ENCODE measurements at regions not wholly inside any gene's neighbourhood (a gene's known extent, or its start where the extent isn't known, plus 50 kb on each side); places are given as distances from the start of the nearest gene placed in this dataset.

DNA sequence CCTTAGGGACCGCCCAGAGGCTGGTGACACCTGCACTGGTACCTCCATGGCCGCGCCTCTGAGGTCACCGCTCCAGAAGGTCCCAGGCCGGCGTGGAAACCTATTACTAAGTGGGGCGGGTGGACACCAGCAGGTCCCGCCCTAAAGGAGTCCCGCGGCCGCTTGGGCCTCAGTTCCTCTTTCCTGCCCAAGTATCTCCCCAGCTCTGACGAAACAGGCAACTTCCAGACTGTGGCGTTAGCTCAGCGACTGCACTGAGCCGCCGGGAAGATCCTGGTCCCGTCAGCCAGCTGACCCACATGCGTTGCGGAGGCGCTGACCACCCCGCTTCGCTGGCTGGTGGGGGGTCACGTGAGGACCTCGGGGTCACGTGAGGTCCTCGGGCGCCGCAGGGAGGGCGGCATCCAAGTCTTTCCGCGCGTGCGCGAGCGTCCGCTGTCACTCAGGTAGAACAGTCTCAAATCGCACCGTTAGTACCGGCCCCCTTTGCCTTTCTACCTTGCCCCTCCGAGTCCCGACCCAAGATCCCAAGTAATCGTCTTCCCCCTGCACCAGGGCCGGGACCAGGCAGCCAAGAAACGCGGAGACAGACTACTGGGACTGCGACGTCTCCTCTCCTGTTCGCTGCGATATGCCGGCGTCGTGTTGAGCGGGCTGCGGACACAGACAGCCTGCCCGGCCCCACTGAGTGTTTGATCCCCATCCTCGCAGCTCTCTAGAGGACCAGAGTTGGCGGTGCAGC, 53.7 kb upstream of the KDM4C start:
- no peaks in the 10 kb centered on the region for H3K27me3 ChIP-seq (ENCODE audit: insufficient read depth, low read length)
- H3K9me3 ChIP-seq (ENCODE audit: low read length), result no peaks in the 10 kb centered on the region
- H2AFZ ChIP-seq (ENCODE audit: low read depth, low read length), result peak overlapping the region; percentile 77
- peaks cover 4% of the 10 kb centered on the region for H3K4me1 ChIP-seq (ENCODE audit: insufficient read depth, low read length)
- H3K36me3 ChIP-seq (ENCODE audit: insufficient read depth, low read length), result no peaks in the 10 kb centered on the region
- H3K4me3 ChIP-seq (ENCODE audit: low read length), result peak overlapping the region; percentile 69

DNA sequence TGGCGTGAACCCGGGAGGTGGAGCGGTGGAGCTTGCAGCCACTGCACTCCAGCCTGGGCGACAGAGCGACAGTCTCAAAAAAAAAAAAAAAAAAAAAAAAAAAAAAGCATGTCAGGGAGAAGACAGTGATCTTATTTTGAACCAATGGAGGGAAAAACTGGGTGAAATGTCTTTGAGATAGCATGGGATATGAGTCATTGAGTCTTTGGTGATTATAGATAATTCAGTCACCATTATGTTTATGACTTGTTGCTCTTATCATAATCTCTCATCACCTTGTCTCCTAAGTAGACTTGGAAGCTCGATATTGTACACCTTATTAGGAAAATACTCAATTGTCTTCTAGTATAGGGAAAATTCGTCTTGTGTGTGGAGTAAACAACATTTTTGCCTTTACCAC, 55.1 kb upstream of the KDM4C start:
- Histone ChIP-seq H2AFZ (ENCODE audit: low read depth, low read length) (no peak overlapping the region), H3K4me1 (ENCODE audit: insufficient read depth, low read length) (peaks cover 4% of the 10 kb centered on the region), H3K4me3 (ENCODE audit: low read length) (no peak overlapping the region), H3K9me3 (ENCODE audit: low read length) (no peaks in the 10 kb centered on the region), H3K27me3 (ENCODE audit: insufficient read depth, low read length) (no peaks in the 10 kb centered on the region), H3K36me3 (ENCODE audit: insufficient read depth, low read length) (no peaks in the 10 kb centered on the region)

- H2AFZ ChIP-seq (ENCODE audit: low read depth, low read length), result no peak overlapping the region
- no peaks in the 10 kb centered on the region for H3K4me1 ChIP-seq (ENCODE audit: insufficient read depth, low read length)
- H3K27me3 ChIP-seq (ENCODE audit: insufficient read depth, low read length), result no peaks in the 10 kb centered on the region
- no peaks in the 10 kb centered on the region for H3K9me3 ChIP-seq (ENCODE audit: low read length)
- no peaks in the 10 kb centered on the region for H3K36me3 ChIP-seq (ENCODE audit: insufficient read depth, low read length)
- H3K4me3 ChIP-seq (ENCODE audit: low read length), result no peak overlapping the region
These were observed 50.6 kb upstream of the GLDC start for GRCh38 chr9:6696178-6696577.

GRCh38 chr9:6695121-6695814, 49.7 kb upstream of the GLDC start:
- Histone ChIP-seq H3K4me3 (ENCODE audit: low read length) (no peak overlapping the region), H3K27me3 (ENCODE audit: insufficient read depth, low read length) (no peaks in the 10 kb centered on the region), H3K9me3 (ENCODE audit: low read length) (no peaks in the 10 kb centered on the region), H2AFZ (ENCODE audit: low read depth, low read length) (no peak overlapping the region), H3K36me3 (ENCODE audit: insufficient read depth, low read length) (no peaks in the 10 kb centered on the region), H3K4me1 (ENCODE audit: insufficient read depth, low read length) (no peaks in the 10 kb centered on the region)
